ENCODE measurements at regions not wholly inside any gene's neighbourhood (a gene's known extent, or its start where the extent isn't known, plus 50 kb on each side); places are given as distances from the start of the nearest gene placed in this dataset.

DNA sequence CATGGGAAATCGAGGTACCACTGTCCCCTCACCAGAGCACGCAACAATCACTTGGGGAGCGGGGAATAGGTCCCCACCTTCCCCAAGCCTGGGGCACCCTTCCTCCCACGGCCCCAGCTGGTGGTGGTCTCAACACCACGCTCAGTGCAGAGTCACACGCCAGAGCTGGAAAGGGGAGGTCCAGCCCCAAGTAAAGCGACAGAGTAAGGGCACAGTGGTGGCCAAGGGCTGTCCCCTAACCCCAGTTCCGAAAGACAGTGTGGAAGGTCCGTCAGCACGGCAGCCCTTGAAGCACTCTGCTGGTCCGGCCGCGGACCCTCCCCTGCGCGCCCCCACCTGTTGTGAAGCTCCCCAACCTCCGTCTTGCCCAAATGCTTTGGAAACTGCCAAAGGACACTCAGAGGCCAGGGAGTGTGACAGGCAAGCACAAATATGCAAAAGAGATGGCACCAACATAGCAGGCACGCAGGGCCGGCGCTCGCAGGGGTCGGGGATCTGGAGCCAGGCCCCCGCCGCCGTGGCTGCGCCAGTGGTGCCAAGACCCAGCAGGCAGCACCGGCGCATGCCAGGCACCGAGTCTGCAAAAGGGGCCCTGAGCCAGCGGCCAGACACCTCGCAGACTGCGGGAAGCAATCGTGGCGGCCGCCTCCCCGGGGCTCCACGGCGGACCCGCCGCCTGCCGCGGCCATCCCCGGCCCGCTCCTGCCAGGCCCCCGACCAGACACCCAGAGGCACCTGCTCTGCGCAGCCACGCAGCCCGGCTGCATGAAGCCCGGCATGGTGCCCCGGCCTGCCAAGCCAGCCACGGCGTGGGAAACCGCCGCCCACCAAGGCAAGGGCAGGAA is 51.6 kb upstream of the SRRM3 start:
- no peak for DNase-seq (ENCODE audit: low read depth in 2 of 2)
